ENCODE measurements at regions not wholly inside any gene's neighbourhood (a gene's known extent, or its start where the extent isn't known, plus 50 kb on each side); places are given as distances from the start of the nearest gene placed in this dataset.

- TF ChIP-seq REST (IDR thresholded peaks at IDR 0.05; ENCODE audit: unreplicated experiment), result no peak
- TF ChIP-seq CREB1 (CRISPR knock-in tag; IDR thresholded peaks at IDR 0.05; ENCODE audit: low read depth), result no peak
These were observed 772.1 kb upstream of the CDH9 start (continued) for GRCh38 chr5:27810458-27810857.

GRCh38 chr5:27797220-27797619 lies 758.8 kb upstream of the CDH9 start:
- H3K79me2 ChIP-seq (replicated peaks; ENCODE audit: insufficient read depth), result no peaks in the 10 kb centered on the region
- H3F3A ChIP-seq (replicated peaks; ENCODE audit: low read depth), result no peaks in the 10 kb centered on the region
- DNase-seq (ENCODE audit: low spot score) (no peak), ATAC-seq (no peak)
- Mint-ChIP-seq H3K4me1 (no peaks in the 10 kb centered on the region), H3K9me3 (no peaks in the 10 kb centered on the region), H3K36me3 (ENCODE audit: low read depth) (no peaks in the 10 kb centered on the region), H3K4me3 (no peak overlapping the region), H3K27me3 (ENCODE audit: insufficient read depth, low read depth, poor library complexity) (no peaks in the 10 kb centered on the region), H3K27ac (no peak overlapping the region; the same call in 1 of the 2 replicates)
- no peak overlapping the region for H3K27ac ChIP-seq (ENCODE audit: low read depth)
- no peaks in the 10 kb centered on the region for H4K20me1 ChIP-seq (replicated peaks; ENCODE audit: insufficient read depth)
- H2AFZ ChIP-seq, result no peak overlapping the region
- no peaks in the 10 kb centered on the region for H3K27me3 ChIP-seq (ENCODE audit: insufficient read depth)
- H3K36me3 ChIP-seq (ENCODE audit: insufficient read depth), result no peaks in the 10 kb centered on the region
- H3K4me3 ChIP-seq, result no peak overlapping the region
- H3K4me1 ChIP-seq (ENCODE audit: insufficient read depth), result no peaks in the 10 kb centered on the region
- no peak overlapping the region for H3K4me2 ChIP-seq
- H3K9me2 ChIP-seq (ENCODE audit: insufficient read depth), result no peaks in the 10 kb centered on the region
- TF ChIP-seq ZNF331 (CRISPR knock-in tag; IDR thresholded peaks at IDR 0.05; ENCODE audit: low read depth), result no peak
- no peak for TF ChIP-seq POLR2AphosphoS5 (IDR thresholded peaks at IDR 0.05; ENCODE audit: low read depth)
- TF ChIP-seq STAT1 (IDR thresholded peaks at IDR 0.05; ENCODE audit: unreplicated experiment), result no peak
- TF ChIP-seq ZNF462 (CRISPR knock-in tag; IDR thresholded peaks at IDR 0.05), result no peak
- no peak for TF ChIP-seq EZH2phosphoT487 (IDR thresholded peaks at IDR 0.05; ENCODE audit: unreplicated experiment)
- no peak for TF ChIP-seq ZNF114 (CRISPR knock-in tag; IDR thresholded peaks at IDR 0.05)
- TF ChIP-seq NANOG (IDR thresholded peaks at IDR 0.05; ENCODE audit: borderline replicate concordance), result no peak
- no peak for TF ChIP-seq EZH2 (IDR thresholded peaks at IDR 0.05; ENCODE audit: low read depth, unreplicated experiment)
- no peak for TF ChIP-seq CREB1 (CRISPR knock-in tag; IDR thresholded peaks at IDR 0.05; ENCODE audit: low read depth)
- TF ChIP-seq JUNB (IDR thresholded peaks at IDR 0.05; ENCODE audit: unreplicated experiment), result no peak
- no peak for TF ChIP-seq REST (IDR thresholded peaks at IDR 0.05; ENCODE audit: unreplicated experiment)

Measured in GM23338 (cell line).